LNCaP clone FGC (cell line): ENCODE measurements at regions not wholly inside any gene's neighbourhood (a gene's known extent, or its start where the extent isn't known, plus 50 kb on each side); places are given as distances from the start of the nearest gene placed in this dataset.

Experiments
- DNase-seq: peaks from one replicate; pipeline ENCODE4 v3.0.0-alpha.2; 2011; ENCODE audit warnings: low read depth
- H3K4me3 ChIP-seq: 2 replicates; pipeline ENCODE4 v1.5.1; 2011; ENCODE audit warnings: mild to moderate bottlenecking, low read depth, low read length, control low read depth
- CTCF ChIP-seq: IDR thresholded peaks from 2 replicates; pipeline ENCODE4 v1.5.1; 2012; ENCODE audit warnings: mild to moderate bottlenecking; ENCODE audit not compliant: control insufficient read depth, insufficient read depth; ENCODE audit errors: extremely low read depth

GRCh38 chr4:23212558-23212957 is 519.8 kb downstream of the GBA3 start:
- no peak for DNase-seq
- no peak for TF ChIP-seq CTCF
- H3K4me3 ChIP-seq: no peak overlapping the region

- H3K4me3 ChIP-seq: no peak overlapping the region
- DNase-seq: no peak
- TF ChIP-seq CTCF: no peak
Measured at GRCh38 chr4:23207059-23207458, 514.3 kb downstream of the GBA3 start.

- no peak for TF ChIP-seq CTCF
- no peak for DNase-seq
- H3K4me3 ChIP-seq: no peak overlapping the region
Measured at GRCh38 chr4:23202712-23203247, 510.0 kb downstream of the GBA3 start.

- no peak for DNase-seq
- H3K4me3 ChIP-seq: no peak overlapping the region
- no peak for TF ChIP-seq CTCF
Measured at GRCh38 chr4:23194751-23195150, 502.0 kb downstream of the GBA3 start.

GRCh38 chr4:23174179-23174578 is 481.4 kb downstream of the GBA3 start:
- no peak for TF ChIP-seq CTCF
- no peak overlapping the region for H3K4me3 ChIP-seq
- no peak for DNase-seq

- no peak for DNase-seq
- no peak for TF ChIP-seq CTCF
- no peak overlapping the region for H3K4me3 ChIP-seq
Measured at GRCh38 chr4:23171976-23172375, 479.2 kb downstream of the GBA3 start.

GRCh38 chr4:23169608-23170311 is 477.0 kb downstream of the GBA3 start:
- DNase-seq: no peak
- H3K4me3 ChIP-seq: no peak overlapping the region
- no peak for TF ChIP-seq CTCF
